HG03432 (cell line): ENCODE measurements at regions not wholly inside any gene's neighbourhood (a gene's known extent, or its start where the extent isn't known, plus 50 kb on each side); places are given as distances from the start of the nearest gene placed in this dataset.
"Not testable (repeated sequence)": the region's sequence is repeated elsewhere in the genome, so short reads cannot be mapped to it uniquely, and the experiment has no call there.

Source experiments
- ATAC-seq: cut with Tn5 transposase; IDR thresholded peaks from one replicate; pipeline ENCODE4 v1.9.1; 2021; ENCODE audit warnings: mild to moderate bottlenecking, moderate library complexity; ENCODE audit not compliant: unreplicated experiment

GRCh38 chr14:105884192-105884807 lies 357.9 kb downstream of the TMEM121 start:
- not testable (repeated sequence) for ATAC-seq

GRCh38 chr14:105884808-105885281 lies 358.5 kb downstream of the TMEM121 start:
- ATAC-seq: no peak

- ATAC-seq: no peak
Measured at GRCh38 chr14:105885561-105886320, 359.4 kb downstream of the TMEM121 start.

- not testable (repeated sequence) for ATAC-seq
Measured at GRCh38 chr14:105886791-105887191, 360.4 kb downstream of the TMEM121 start.

GRCh38 chr14:105887692-105888091 lies 361.3 kb downstream of the TMEM121 start:
- ATAC-seq: no peak

GRCh38 chr14:105888151-105888550 lies 361.8 kb downstream of the TMEM121 start:
- ATAC-seq: no peak

GRCh38 chr14:105888784-105889665 lies 362.6 kb downstream of the TMEM121 start:
- ATAC-seq: no peak

GRCh38 chr14:105889666-105890473 lies 363.5 kb downstream of the TMEM121 start:
- ATAC-seq: no peak

- ATAC-seq: no peak
Measured at GRCh38 chr14:105890474-105891220, 364.3 kb downstream of the TMEM121 start.

- no peak for ATAC-seq
Measured at GRCh38 chr14:105891221-105891602, 364.8 kb downstream of the TMEM121 start.

GRCh38 chr14:105891631-105892452 lies 365.5 kb downstream of the TMEM121 start:
- ATAC-seq: no peak

- ATAC-seq: not testable (repeated sequence)
Measured at GRCh38 chr14:105892453-105893441, 366.4 kb downstream of the TMEM121 start.

- not testable (repeated sequence) for ATAC-seq
Measured at GRCh38 chr14:105893686-105894085, 367.3 kb downstream of the TMEM121 start.

GRCh38 chr14:105894125-105894977 lies 368.0 kb downstream of the TMEM121 start:
- no peak for ATAC-seq

- ATAC-seq: no peak
Measured at GRCh38 chr14:105894978-105895881, 368.8 kb downstream of the TMEM121 start.

- not testable (repeated sequence) for ATAC-seq
Measured at GRCh38 chr14:105896206-105896605, 369.8 kb downstream of the TMEM121 start.
